ENCODE measurements at regions not wholly inside any gene's neighbourhood (a gene's known extent, or its start where the extent isn't known, plus 50 kb on each side); places are given as distances from the start of the nearest gene placed in this dataset.

- TF ChIP-seq ELK1 (IDR thresholded peaks at IDR 0.05; ENCODE audit: low read depth, low read length), result no peak
- TF ChIP-seq GABPA (IDR thresholded peaks at IDR 0.05; ENCODE audit: low read depth), result no peak
- TF ChIP-seq HDAC2 (IDR thresholded peaks at IDR 0.05), result no peak
Measured at GRCh38 chr18:22065311-22065710, 104.1 kb upstream of the GATA6 start (continued).

- Histone ChIP-seq H3K27ac (ENCODE audit: control insufficient read depth, insufficient read depth) (no peak overlapping the region), H3K9ac (ENCODE audit: control insufficient read depth, insufficient read depth, low read length) (no peak overlapping the region), H4K20me1 (ENCODE audit: control insufficient read depth, insufficient read depth) (no peaks in the 10 kb centered on the region), H3K4me1 (ENCODE audit: control insufficient read depth, insufficient read depth, low read length) (no peaks in the 10 kb centered on the region), H3K27me3 (replicated peaks in 1 of 2; ENCODE audit: control insufficient read depth in 2 of 2, insufficient read depth in 2 of 2, low read length in 1 of 2) (no peaks in the 10 kb centered on the region), H3K79me2 (ENCODE audit: control insufficient read depth, insufficient read depth, low read length) (no peaks in the 10 kb centered on the region), H2AFZ (ENCODE audit: control insufficient read depth, low read depth, low read length) (no peak overlapping the region), H3K9me3 (replicated peaks; ENCODE audit: control insufficient read depth, insufficient read depth, low read length) (no peaks in the 10 kb centered on the region), H3K36me3 (ENCODE audit: control insufficient read depth in 2 of 2, insufficient read depth in 2 of 2, low read length in 1 of 2) (no peaks in the 10 kb centered on the region), H3K4me2 (ENCODE audit: control insufficient read depth, insufficient read depth) (no peak overlapping the region), H3K4me3 (no peak overlapping the region)
- FAIRE-seq, result no peak
- ATAC-seq, result no peak
- ChIA-PET POLR2A (no interaction called here), RAD21 (ENCODE audit: unreplicated experiment) (no interaction called here), SMC1A (ENCODE audit: uncharacterized antibody, unreplicated experiment) (interaction anchor here (0.7 kb wide), 1 partner anchor 1125 kb away, joined by 3 read pairs; no protein-coding TSS in a partner anchor), CTCF (no interaction called here)
- 75% methylated on average over 6 of the region's 9 CpGs for WGBS (ENCODE audit: insufficient coverage, insufficient replicate concordance, low lambda C conversion rate, missing lambda C conversion rate)
- no peak for DNase-seq (ENCODE audit: low read depth, low spot score)
- in situ Hi-C loops (cut with MboI) (no loop called here), intact Hi-C loops (cut with micrococcal nuclease; ENCODE audit: unreplicated experiment) (no loop called here)
- no peak for TF ChIP-seq NFXL1 (IDR thresholded peaks at IDR 0.05; ENCODE audit: borderline replicate concordance)
- TF ChIP-seq TCF12 (IDR thresholded peaks at IDR 0.05; ENCODE audit: low read depth, low read length), result no peak
- BruUV-seq (replicated peaks), result no TSS peak
Measured at GRCh38 chr18:22066083-22066485, 103.3 kb upstream of the GATA6 start.

- Histone ChIP-seq H3K27ac (ENCODE audit: control insufficient read depth, insufficient read depth) (no peak overlapping the region), H3K4me3 (no peak overlapping the region), H2AFZ (ENCODE audit: control insufficient read depth, low read depth, low read length) (no peak overlapping the region), H3K27me3 (replicated peaks in 1 of 2; ENCODE audit: control insufficient read depth in 2 of 2, insufficient read depth in 2 of 2, low read length in 1 of 2) (no peaks in the 10 kb centered on the region), H3K4me2 (ENCODE audit: control insufficient read depth, insufficient read depth) (no peak overlapping the region), H3K79me2 (ENCODE audit: control insufficient read depth, insufficient read depth, low read length) (no peaks in the 10 kb centered on the region), H3K4me1 (ENCODE audit: control insufficient read depth, insufficient read depth, low read length) (no peaks in the 10 kb centered on the region), H3K9me3 (replicated peaks; ENCODE audit: control insufficient read depth, insufficient read depth, low read length) (no peaks in the 10 kb centered on the region), H3K36me3 (ENCODE audit: control insufficient read depth in 2 of 2, insufficient read depth in 2 of 2, low read length in 1 of 2) (no peaks in the 10 kb centered on the region), H3K9ac (ENCODE audit: control insufficient read depth, insufficient read depth, low read length) (no peak overlapping the region), H4K20me1 (ENCODE audit: control insufficient read depth, insufficient read depth) (no peaks in the 10 kb centered on the region)
- POLR2A ChIA-PET, result no interaction called here
- in situ Hi-C loops (cut with MboI), result no loop called here
- CTCF ChIA-PET, result no interaction called here
- intact Hi-C loops (cut with micrococcal nuclease; ENCODE audit: unreplicated experiment), result no loop called here
- no TSS peak for BruUV-seq (replicated peaks)
- 35% methylated on average over 2 of the region's 2 CpGs for WGBS (ENCODE audit: insufficient coverage, insufficient replicate concordance, low lambda C conversion rate, missing lambda C conversion rate)
- no peak for FAIRE-seq
- SMC1A ChIA-PET (ENCODE audit: uncharacterized antibody, unreplicated experiment), result no interaction called here
- no peak for ATAC-seq
- no peak for DNase-seq (ENCODE audit: low read depth, low spot score)
- RAD21 ChIA-PET (ENCODE audit: unreplicated experiment), result no interaction called here
- TF ChIP-seq MEF2B (IDR thresholded peaks at IDR 0.05; ENCODE audit: partially characterized antibody, poor library complexity, severe bottlenecking) (no peak), HDGF (IDR thresholded peaks at IDR 0.05) (no peak), USF2 (IDR thresholded peaks at IDR 0.05; ENCODE audit: borderline replicate concordance, low read depth, low read length) (no peak), CTCF (IDR thresholded peaks at IDR 0.05 in 2 of 3, conservative IDR thresholded peaks at IDR 0.05 in 1 of 3; ENCODE audit: control insufficient read depth in 2 of 3, extremely low read depth in 1 of 3, insufficient read depth in 1 of 3, low read depth in 3 of 3, low read length in 3 of 3) (no peak), ESRRA (IDR thresholded peaks at IDR 0.05; ENCODE audit: low read length) (no peak)
Measured at GRCh38 chr18:22067109-22067508, 102.3 kb upstream of the GATA6 start.
